Posterior cingulate gyrus (tissue), 11 donors: ENCODE measurements at regions not wholly inside any gene's neighbourhood (a gene's known extent, or its start where the extent isn't known, plus 50 kb on each side); places are given as distances from the start of the nearest gene placed in this dataset.
A peak's percentile ranks its signal among the peaks of the same experiment; 100 is the strongest.
"Not testable (repeated sequence)": the region's sequence is repeated elsewhere in the genome, so short reads cannot be mapped to it uniquely, and the experiment has no call there.

ENCODE experiments used
- DNase-seq, 10 donors: peaks; one replicate each; pipeline versions ENCODE4 v3.0.0 to v3.0.0-alpha.2; 2020 to 2021; ENCODE audit warnings: mixed read lengths in 3 of 10
- intact Hi-C: fragments of 100-400 bp; cut with DNase I; formaldehyde crosslinking; loops from one replicate; pipeline ENCODE4 v1.15.1; 2023

DNA sequence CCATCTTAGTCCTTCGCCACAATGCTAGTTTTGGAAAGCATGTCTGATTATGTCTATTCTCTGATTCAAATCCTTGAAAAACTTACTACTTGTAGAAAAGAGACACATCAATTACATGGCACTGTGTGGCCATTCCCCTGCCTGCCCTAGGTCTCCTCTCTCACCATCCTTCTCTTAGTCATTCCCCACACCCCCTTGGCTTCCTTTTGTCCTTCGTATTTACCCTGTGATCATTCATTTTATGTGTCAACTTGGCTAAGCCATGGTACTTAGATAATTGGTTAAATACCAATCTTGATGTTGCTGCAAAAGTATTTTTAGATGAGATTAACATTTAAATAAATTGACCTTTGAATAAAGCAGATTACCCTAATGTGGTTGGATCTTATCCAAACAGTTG is 122.9 kb upstream of the CDH11 start:
- intact Hi-C loops: no loop called here
- no peak for DNase-seq

DNA sequence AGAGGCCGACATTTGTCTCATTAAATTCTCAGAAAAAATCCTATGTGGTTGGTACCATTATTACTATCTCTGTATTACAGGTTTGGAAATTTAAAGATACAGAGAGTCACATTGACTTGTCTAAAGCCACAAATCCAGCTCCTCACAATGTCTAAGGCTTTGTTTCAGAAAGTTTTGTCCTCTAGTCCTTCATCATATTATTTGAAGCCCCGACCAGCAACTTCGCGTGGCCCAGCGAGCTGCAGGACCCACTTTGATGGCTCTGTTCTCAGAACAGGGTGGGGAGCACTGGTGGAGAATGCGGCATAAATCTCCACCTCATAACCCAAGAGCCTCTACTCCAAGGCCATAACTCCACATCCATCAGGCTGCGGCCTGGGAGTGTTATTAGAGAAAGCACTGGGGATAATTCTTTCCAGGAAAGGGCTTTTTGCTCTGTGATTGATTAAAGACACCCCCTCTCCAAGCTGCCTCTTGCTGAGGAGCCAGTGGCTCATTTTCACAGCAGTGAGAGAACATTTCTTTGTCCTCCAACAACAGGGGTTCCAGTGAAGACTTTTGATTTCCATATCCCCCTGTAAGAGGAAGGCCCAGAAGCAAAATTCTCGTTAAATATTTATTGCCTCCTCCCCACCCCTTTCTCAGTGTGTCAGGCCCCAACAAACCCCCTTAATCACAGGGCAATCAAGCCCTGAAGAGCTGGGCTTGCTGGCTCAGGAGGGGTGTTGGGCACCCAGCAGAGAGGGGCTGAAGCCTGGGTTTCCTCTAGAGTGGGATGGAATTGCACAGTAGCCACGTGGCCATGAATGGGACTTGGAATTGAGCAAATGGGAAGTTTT is 113.7 kb upstream of the CDH11 start:
- intact Hi-C loops: no loop called here
- DNase-seq: no peak

DNA sequence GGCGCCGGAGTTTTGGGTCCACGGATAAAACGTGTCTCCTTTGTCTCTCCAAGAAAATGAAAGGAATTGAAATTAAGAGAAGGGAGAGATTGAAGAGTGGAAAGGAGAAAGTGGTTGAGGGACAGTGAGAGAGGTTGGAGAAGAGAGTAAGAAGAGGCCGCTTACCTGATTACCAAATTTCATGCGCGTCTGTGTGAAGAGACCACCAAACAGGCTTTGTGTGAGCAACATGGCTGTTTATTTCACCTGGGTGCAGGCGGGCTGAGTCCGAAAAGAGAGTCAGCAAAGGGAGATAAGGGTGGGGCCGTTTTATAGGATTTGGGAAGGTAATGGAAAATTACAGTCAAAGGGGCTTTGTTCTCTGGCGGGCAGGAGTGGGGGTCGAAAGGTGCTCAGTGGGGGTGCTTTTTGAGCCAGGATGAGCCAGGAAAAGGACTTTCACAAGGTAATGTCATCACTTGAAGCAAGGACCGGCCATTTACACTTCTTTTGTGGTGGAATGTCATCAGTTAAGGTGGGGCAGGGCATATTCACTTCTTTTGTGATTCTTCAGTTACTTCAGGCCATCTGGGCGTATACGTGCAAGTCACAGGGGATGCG is 113.0 kb upstream of the CDH11 start:
- intact Hi-C loops, DNase-seq: not testable (repeated sequence)

DNA sequence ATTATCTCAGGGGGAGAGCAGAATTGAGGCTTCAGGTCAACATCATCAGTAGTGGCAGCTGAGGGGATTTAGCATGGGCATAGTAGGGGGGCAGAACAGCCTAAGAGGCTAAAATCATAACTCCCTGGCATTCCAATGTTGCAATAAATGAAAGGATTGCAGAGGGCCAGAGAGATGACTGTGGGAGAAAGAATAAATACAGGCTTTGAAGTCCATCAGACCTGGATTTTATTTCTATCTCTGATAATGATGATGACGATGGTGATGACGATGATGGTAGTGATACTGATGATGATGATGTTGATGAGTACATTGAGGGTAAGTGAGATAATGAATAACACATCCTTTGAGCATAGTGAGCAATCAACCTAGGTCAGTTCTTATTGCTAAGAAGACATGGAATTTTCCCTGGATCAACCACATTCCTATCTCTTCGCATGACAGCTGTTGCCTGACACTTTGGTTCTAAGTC is 107.4 kb upstream of the CDH11 start:
- DNase-seq: no peak
- intact Hi-C loops: no loop called here

DNA sequence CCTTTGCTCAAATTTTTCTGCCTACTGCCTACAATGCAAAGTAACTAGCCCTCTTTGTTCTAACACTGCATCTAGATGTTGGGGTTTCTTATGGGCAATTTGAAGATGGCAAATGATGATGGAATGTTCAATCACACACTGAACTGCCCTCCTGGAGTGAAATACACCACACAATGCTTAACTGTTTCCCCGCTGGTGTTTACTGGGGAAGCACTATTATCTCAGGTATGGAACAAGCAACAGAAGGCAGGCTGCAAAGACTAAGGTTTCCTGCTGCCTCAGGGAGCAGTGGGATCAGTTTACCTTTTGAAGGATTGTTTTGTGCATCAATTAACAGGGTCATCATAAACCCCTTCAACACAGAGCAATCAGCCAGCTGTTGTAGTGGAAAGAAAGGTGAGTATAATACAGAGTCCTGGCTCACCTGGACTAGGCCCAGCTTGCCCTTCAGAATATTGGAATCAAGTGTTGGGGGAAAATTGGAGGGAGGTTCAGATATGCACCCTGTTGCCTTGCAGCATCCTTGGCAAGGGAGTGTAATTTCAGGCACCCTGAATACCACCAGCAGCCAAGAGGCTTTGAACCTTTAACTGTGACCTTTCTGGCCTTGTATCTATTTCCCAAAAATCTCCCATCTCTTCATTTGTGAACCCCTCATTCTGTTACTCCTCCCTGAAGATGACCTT is 105.4 kb upstream of the CDH11 start:
- no peak for DNase-seq
- intact Hi-C loops: no loop called here

DNA sequence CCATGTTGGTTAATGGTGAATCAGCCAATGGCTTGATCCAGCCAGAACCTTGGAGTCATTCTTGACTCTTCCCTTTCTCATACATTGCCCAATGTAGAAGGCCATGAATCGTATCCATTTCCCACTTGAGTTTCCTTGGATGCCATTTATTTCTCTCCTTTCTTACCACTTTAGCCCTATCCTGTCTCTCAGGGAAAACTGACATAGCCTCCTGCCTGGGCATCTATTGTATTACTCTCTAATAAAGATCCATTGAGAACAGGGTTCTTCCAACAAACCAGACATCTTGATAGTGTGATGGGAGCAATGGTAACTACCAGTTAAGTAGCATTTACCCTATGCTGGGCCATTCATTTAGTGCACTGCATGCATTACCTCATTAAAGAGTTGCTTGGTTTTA is 104.2 kb upstream of the CDH11 start:
- intact Hi-C loops: no loop called here
- no peak for DNase-seq

DNA sequence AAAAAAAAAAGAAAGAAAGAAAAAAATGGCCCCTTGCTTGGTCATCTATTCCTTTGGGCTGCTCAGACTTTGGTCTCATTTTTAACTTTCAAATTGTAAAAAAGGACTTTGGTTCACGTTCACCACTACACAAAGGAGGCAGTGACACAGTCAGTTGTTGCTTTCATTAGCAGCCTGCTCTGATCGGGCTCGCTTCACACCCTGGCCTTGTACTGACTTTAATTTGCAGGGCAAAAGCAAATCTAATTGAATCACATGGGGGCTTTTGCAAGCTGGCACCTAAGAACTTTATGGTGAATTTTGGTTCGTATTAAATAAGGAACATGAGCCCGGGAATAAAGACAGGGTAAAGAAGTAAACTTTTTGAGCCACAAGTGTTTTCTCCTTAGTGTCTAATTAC is 103.6 kb upstream of the CDH11 start:
- intact Hi-C loops: no loop called here
- DNase-seq: no peak

DNA sequence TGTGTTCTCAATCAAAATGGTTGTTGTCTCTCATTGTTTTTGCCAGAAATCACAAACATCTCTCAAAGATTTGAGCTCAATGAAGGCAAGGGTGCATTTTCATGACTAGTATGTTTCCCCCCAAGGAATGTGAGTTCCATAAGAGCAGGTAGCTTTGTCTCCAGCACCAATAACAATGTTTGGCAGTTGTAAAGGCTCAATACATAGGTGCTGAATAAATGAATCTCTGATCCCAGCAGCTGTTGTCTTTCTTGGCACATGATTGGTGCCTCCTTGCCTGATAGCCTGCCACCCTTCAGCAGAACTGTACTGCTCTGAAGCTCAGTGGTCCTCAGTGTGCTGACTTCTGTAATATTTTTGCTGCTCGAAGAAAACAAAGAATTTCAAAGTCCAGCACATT is 103.1 kb upstream of the CDH11 start:
- intact Hi-C loops: no loop called here
- no peak for DNase-seq

DNA sequence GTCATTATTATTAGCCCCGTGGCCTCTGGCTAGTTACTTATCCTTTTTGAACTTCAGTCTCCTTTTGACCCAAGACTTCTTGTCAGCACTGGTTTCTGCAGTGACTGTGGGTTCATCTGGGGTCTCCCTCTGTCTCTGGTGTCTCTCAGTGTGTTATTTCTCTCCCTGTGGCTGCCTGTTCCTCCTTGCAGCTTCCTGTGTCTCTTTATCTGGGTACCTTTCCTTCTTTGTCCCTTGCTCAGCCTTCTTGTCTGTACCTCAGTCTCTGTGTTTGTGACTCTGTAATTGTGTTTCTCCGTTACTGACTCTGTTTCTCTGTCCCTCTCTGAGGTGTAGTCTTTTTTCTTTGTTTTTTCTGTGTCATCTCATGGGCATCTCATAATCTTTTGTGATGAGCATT is 102.6 kb upstream of the CDH11 start:
- DNase-seq: no peak
- intact Hi-C loops: no loop called here

DNA sequence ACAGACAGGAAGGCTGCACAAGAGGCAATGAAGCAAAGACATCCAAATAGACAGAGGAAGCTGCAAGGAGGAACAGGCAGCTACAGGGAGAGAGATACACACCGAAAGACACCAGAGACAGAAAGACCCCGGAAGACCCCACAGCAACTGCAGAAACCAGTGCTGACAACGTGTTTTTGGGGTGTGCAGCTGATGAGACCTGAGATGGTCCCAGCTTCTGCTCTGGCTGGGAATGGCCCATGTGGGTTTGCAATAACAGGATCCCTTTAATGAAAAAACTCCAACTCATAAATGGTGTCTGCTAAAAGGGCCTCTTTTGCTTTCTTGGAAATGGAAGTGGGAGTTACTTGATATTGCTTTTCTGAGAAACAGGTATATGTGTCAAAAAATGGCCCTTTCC is 101.5 kb upstream of the CDH11 start:
- DNase-seq: no peak
- intact Hi-C loops: no loop called here

DNA sequence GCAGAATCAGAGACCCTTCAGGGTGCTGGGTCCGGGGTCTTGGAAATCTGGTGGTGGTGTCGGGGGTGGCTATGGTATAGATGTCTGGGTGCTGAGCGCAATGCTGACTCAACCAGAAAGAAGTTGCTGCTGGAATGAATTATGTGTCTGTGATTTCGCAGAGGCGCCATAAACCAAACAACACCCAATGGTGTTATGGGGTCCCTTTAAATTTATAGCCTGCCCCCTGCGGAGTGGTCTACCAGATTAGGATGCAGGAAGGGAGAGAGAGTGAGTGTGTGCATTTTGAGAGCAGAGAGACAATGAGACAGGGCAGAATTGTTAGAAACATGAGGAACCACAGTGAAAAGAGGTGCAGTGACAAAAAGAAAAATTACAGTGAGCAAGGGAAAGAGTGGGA is 100.7 kb upstream of the CDH11 start:
- intact Hi-C loops: no loop called here
- no peak for DNase-seq

DNA sequence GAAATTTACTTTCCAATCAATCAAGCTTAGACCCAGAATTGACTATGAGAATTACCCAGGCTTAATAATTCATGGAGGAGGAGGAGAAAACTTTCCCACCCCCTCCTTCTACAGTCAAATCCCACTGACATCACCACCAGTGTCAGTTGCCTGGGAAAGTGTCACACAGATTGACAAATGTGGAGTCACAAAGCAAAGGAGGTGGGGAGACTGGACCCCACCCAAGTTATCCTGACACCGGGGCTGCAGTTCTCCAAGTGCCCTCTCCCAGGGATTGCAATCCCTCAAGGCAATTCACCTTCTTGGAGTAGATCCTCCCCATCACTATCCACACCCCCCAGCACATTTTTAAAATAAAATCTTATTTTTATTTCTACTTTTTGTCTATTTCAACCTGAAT is 100.2 kb upstream of the CDH11 start:
- no peak for DNase-seq
- intact Hi-C loops: no loop called here

DNA sequence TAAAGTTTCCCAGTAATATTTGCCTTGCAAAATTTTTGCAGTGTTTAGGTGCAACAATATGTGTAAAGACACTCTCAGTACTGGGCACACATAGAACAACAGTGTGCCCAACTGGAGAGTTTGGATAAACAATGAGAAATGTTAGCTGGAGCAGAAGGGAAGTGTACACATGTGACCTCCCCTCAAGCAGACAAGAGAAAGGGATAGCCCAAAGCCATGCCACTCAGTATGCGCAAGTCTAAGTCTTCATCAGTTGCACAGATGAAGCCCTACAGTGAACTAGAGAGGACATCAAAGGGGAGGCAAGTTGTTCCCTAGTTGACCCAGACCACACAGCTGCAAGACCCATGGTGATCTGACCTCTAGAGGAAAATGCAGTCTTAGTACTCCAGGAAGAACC is 97.9 kb upstream of the CDH11 start:
- intact Hi-C loops: no loop called here
- DNase-seq: no peak

DNA sequence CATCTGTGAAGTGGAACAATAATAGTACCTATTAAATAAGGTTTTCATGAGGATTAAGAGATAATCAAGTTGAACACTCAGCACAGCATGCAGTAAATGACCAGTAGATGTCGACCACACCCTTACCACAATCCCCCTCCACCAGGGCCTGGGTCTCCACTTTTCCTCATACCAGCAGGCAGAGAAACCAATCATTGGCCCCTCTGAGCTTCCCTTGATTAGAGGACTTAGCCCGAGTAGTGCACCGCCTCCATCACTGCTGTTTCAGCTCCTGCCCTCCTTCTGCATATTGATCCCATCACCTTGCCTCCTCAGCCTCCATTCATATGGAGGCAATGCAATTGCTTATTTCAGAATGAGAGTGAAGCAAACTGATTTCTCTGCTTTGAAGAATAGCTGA is 96.5 kb upstream of the CDH11 start:
- DNase-seq: no peak
- intact Hi-C loops: no loop called here

DNA sequence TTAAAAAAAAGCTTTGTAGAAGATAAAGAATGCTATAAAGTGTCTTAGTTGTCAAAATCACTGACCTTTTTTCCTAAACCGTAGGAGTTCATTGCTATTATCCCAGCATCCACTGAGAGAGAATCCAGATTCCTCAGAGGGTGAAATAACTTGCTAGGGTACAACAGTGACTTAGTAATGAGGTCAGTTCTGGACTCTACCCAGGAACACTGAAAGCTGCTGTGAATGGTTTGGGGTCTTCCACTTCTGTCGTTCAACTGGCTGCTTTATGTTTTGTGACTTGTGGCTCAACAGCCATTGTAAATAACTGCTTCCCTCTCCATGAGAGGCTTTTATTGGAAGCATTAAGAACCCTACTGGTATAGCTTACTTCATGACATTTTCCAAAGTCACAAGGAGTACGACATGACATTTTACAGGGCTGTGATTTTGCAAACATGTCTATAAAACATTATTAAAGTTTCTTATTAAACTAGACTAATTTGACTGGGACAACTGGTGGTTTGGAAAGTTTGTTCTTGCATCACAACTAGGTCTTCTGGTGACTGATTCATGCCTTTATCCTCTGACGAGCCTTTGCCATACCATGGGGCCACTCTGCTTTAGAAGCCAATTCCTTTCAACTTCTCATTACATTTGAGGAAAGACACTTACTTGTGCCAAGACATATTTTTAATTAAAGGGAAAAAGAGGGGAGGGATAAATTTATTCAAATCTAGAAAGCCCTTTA is 92.2 kb upstream of the CDH11 start:
- intact Hi-C loops: no loop called here
- no peak for DNase-seq

DNA sequence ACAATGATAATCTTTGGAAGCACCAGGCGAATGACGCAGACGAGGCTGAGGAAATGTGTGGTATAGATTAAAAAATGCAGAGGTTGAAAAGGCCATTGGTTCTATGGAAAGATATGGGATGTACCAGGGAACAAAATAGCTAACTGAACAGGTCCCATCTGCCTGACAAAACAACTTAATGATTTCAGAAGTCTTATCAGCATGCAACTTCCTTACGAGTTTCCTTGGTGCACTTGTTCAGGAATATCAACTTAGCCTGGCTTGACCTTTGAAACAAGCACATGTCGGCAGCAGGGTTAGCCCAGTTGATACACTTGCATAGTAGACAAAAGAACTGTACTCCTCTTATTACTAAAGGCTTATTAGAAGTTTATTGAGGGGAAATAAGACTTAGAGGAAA is 90.9 kb upstream of the CDH11 start:
- intact Hi-C loops: no loop called here
- DNase-seq: no peak

DNA sequence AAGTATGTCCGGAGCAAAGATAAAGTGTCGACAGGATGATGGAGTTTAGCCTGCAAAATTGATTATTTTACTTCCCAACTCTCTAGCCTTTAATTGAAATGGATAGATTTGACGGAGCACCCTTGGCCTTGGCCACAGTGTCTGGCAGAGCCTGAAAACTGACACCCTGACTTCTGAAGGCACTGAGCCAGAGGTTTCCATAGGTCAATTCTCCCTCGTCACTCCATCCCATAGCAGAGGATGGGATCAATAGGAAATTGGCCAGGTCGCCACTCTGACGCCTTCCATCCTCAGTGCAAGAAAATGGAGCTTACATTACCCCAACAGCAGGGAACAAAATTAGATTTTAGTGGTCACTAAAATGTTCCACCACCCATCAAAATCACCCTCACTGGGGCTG is 90.4 kb upstream of the CDH11 start:
- peak in 1 of 10 donors; percentile 25 for DNase-seq
- intact Hi-C loops: no loop called here

DNA sequence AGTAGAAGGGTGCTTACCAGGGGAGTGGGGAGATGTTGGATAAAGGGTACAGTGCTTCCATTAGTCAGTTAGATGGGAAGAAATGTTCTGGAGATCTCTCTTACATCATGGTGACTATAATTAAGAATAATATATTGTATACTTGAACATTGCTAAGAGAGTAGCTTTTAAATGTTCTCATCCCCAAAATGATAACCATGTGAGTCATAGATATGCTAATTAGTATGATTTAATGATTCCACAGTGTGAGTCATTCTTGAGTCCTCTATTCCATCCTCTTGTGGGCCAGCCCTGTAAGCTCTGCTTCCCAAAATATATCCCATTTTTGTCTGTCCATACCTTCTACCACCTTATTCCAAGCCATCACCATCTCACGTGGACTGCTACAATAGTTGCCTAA is 80.6 kb upstream of the CDH11 start:
- intact Hi-C loops: no loop called here

DNA sequence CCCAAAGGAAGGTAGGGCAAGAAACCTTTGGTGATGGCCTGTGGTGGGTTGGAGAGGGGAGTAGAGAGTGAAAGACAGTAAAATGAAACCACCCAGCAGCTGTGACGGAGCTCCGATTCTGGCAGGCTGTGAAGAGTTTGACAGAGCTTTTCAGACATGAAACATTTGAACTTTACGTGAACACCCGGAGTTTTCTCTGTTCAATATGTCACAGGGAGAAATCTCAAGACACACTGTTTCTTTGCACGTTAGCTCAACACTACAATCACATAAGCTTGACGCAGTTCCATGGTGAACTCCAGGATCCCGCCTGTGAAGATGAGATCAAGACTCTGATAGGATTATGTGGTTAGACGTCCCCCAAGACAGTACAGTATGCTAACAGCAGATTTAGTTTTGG is 79.6 kb upstream of the CDH11 start:
- no peak for DNase-seq
- intact Hi-C loops: no loop called here

More for the DNA sequence above, 80.6 kb upstream of the CDH11 start:
- no peak for DNase-seq

DNA sequence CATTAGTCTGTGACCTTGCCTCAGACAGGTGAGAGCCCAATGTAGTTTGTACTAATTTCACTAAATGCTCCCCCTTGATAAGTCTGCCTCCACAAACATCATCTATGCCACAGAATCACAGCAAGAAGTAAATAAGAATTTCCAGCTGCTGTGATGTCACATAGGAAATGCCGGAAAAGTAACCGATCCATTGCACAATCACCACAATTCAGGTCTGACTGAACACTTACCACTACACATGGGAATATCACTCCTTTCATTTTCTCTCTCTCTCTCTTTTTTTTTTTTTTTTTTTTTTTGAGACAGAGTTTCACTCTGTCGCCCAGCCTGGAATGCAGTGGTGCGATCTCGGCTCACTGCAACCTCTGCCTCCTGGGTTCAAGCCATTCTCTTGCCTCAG is 79.0 kb upstream of the CDH11 start:
- no peak for DNase-seq
- intact Hi-C loops: no loop called here

DNA sequence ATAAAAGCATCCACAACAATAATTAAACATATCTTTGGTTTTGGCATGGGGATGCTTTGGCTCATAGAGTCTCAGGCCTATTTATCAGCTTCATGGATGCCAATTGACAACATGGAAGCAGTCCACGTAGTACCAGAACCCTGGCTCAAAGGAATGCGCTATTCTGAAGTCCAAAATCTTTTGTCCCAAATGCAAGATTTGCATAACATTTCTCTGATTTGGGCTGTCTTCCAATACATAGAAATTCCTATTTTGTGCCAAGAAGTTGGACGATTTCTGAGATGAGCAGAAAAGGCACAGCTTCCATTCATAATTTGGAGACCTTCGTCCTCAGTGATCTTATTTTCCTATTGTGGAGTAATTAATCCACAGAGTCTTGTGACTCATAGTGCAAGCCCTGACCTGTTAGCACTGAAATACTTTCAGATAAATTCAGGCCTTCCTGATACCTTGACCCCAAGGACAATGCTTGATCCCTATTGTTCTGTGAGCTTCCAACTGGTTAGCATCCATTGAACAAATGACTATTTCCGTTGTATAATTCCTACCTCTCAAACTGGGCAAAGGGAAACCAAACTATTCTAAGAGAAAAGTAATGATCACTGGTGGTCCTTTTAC is 78.4 kb upstream of the CDH11 start:
- no peak for DNase-seq

More for the DNA sequence above, 78.4 kb upstream of the CDH11 start:
- intact Hi-C loops: no loop called here
